ENCODE measurements at regions not wholly inside any gene's neighbourhood (a gene's known extent, or its start where the extent isn't known, plus 50 kb on each side); places are given as distances from the start of the nearest gene placed in this dataset.
A peak's percentile ranks its signal among the peaks of the same experiment; 100 is the strongest.

DNA sequence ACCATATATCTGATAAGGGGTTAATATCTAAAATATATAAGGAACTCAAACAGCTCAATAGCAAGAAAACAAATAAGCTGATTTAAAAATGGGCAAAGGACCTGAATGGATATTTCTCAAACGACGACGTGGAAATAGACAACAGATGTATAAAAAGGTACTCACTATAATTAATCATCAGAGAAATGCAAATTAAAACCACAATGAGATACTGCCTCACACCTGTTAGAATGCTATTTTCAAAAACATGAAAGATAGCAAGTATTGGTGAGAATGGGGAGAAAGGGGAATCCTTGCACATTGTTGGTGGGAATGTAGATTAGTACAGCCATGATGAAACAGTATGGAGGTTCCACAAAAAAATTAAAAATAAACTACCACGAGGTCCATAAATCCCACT lies 163.2 kb downstream of the DKK1 start:
- H3K4me3 ChIP-seq (ENCODE audit: low read length) = no peak overlapping the region
- 93% methylated on average over 3 of the region's 4 CpGs for WGBS (ENCODE audit: insufficient coverage, low lambda C conversion rate)
- no peak overlapping the region for H3K27ac ChIP-seq (ENCODE audit: low read length)
- no peaks in the 10 kb centered on the region for H3K36me3 ChIP-seq (ENCODE audit: control insufficient read depth, insufficient read depth, low read length)
- no peaks in the 10 kb centered on the region for H3K27me3 ChIP-seq (ENCODE audit: control insufficient read depth, insufficient read depth, low read length)
- H3K4me1 ChIP-seq (ENCODE audit: control insufficient read depth, insufficient read depth, low read length) = no peaks in the 10 kb centered on the region
- DNase-seq = no peak
- H3K9me3 ChIP-seq (ENCODE audit: control insufficient read depth, low read depth, low read length) = no peaks in the 10 kb centered on the region

DNA sequence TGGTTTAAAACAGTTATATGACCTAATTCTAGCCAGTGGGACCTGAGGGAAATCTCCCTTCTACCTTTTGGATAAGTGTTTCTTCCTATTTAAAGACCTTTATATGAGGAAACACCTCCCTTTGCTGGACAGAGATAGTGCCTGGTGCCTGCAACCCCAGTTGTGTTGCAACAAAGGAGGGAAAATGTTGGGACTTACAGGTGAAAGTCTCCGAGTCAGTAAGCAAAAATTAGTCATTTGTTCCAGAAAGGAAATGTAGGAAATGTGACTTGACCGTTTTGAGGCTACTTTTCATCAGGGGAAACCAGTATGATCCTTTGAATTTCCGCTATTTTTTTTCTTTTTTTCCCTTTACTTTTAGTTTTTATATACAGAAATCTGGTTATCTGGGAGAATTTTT lies 165.5 kb downstream of the DKK1 start:
- Histone ChIP-seq H3K4me3 (ENCODE audit: low read length) (no peak overlapping the region), H3K27me3 (ENCODE audit: control insufficient read depth, insufficient read depth, low read length) (no peaks in the 10 kb centered on the region), H3K27ac (ENCODE audit: low read length) (no peak overlapping the region), H3K9me3 (ENCODE audit: control insufficient read depth, low read depth, low read length) (no peaks in the 10 kb centered on the region), H3K36me3 (ENCODE audit: control insufficient read depth, insufficient read depth, low read length) (no peaks in the 10 kb centered on the region), H3K4me1 (ENCODE audit: control insufficient read depth, insufficient read depth, low read length) (no peaks in the 10 kb centered on the region)
- DNase-seq = no peak
- WGBS (ENCODE audit: insufficient coverage, low lambda C conversion rate) = 84% methylated on average over 2 of the region's 3 CpGs

DNA sequence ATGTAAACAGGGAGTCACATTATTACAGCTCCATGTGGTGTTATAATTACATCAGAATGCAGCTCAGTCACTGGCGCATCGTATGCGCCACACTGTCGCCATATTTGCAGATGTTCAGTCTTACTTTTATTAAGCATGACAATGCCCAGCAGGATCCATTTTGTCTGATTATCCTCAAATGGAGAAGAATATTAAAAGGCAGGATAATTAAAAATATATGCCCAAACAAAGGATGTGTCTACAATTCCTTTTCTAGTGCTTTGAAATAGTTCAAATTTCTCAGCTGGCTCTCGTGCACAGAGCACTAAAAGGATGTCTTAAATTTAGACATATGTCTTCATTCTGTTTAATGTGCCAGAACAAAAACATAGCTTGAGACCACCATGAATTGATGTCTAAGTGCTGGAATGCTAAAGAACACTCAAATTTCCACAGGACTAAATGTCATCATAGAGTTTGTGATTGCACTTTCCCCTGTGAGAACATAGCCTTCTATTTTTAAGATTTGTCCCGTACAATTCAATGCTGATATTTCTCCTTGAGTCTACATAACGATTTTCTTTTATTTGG lies 168.0 kb downstream of the DKK1 start:
- Histone ChIP-seq H3K36me3 (ENCODE audit: control insufficient read depth, insufficient read depth, low read length) (no peaks in the 10 kb centered on the region), H3K4me1 (ENCODE audit: control insufficient read depth, insufficient read depth, low read length) (no peaks in the 10 kb centered on the region), H3K27me3 (ENCODE audit: control insufficient read depth, insufficient read depth, low read length) (no peaks in the 10 kb centered on the region), H3K27ac (ENCODE audit: low read length) (no peak overlapping the region), H3K4me3 (ENCODE audit: low read length) (no peak overlapping the region), H3K9me3 (ENCODE audit: control insufficient read depth, low read depth, low read length) (no peaks in the 10 kb centered on the region)
- no peak for DNase-seq
- WGBS (ENCODE audit: insufficient coverage, low lambda C conversion rate) = 94% methylated on average over 2 of the region's 7 CpGs

DNA sequence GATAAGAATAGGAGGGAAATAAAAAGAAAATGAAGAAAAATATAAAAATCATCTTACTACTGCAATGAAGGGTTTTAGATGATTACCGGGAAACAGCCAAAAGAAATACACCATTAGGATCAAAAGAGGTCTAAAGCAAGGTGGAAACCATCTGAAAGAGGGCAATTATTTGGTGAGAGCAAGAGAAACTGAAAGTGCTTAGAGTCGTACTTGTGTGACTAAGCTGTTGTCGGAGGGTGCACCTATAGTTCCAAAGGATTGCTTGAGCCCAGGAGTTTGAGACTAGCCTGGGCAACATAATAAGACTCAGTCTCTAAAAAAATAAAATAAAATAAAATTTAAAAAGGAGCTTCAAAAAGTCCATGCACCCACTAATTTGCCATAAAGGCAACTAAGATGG lies 169.5 kb downstream of the DKK1 start:
- no peaks in the 10 kb centered on the region for H3K4me1 ChIP-seq (ENCODE audit: control insufficient read depth, insufficient read depth, low read length)
- H3K36me3 ChIP-seq (ENCODE audit: control insufficient read depth, insufficient read depth, low read length) = no peaks in the 10 kb centered on the region
- DNase-seq = no peak
- H3K9me3 ChIP-seq (ENCODE audit: control insufficient read depth, low read depth, low read length) = no peaks in the 10 kb centered on the region
- H3K27me3 ChIP-seq (ENCODE audit: control insufficient read depth, insufficient read depth, low read length) = no peaks in the 10 kb centered on the region
- no peak overlapping the region for H3K4me3 ChIP-seq (ENCODE audit: low read length)
- no peak overlapping the region for H3K27ac ChIP-seq (ENCODE audit: low read length)
- 100% methylated on average over 1 of the region's 3 CpGs for WGBS (ENCODE audit: insufficient coverage, low lambda C conversion rate)

DNA sequence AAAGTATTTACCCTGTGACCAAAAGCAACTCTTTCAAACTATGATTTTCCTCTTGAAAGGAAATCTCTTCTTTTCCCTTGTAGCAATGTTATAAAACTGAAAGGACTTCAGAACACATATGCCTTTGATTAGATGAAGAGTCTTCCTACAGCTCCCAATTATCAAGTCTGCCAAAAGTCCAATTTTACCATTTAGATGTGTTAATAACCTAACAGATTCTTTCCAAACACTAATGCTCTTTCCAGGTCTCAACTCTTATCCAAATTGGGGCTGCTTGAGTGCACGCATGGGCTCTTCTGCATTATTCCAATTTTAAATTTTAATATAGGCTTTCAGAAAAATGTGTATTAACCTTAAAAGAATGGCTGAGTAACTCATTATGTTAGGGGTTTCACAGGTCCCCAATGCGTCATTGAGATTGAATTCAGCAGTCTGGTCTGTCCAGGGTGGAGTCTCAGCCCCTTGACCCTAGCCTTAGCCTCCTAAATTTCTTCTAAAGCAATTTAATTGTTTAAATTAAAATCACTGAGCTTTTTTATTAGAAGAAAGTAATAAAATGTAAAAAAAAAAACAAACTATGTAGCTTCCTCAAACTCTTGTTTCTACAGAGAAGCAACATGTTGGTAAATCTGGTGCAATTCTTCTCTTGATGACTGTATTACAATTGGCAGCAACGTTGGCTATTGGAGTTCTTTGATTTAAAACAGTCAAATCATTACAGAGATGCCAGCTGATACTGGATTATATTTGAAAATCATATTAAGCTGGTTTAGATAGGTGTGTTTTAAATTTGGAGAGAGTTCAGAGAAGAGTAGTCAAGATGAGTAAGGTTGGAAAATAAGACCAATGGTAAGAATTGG lies 170.4 kb downstream of the DKK1 start:
- Histone ChIP-seq H3K27me3 (ENCODE audit: control insufficient read depth, insufficient read depth, low read length) (no peaks in the 10 kb centered on the region), H3K9me3 (ENCODE audit: control insufficient read depth, low read depth, low read length) (no peaks in the 10 kb centered on the region), H3K4me1 (ENCODE audit: control insufficient read depth, insufficient read depth, low read length) (no peaks in the 10 kb centered on the region), H3K36me3 (ENCODE audit: control insufficient read depth, insufficient read depth, low read length) (no peaks in the 10 kb centered on the region), H3K27ac (ENCODE audit: low read length) (no peak overlapping the region), H3K4me3 (ENCODE audit: low read length) (no peak overlapping the region)
- DNase-seq = no peak
- WGBS (ENCODE audit: insufficient coverage, low lambda C conversion rate) = 100% methylated on average over 1 of the region's 3 CpGs

DNA sequence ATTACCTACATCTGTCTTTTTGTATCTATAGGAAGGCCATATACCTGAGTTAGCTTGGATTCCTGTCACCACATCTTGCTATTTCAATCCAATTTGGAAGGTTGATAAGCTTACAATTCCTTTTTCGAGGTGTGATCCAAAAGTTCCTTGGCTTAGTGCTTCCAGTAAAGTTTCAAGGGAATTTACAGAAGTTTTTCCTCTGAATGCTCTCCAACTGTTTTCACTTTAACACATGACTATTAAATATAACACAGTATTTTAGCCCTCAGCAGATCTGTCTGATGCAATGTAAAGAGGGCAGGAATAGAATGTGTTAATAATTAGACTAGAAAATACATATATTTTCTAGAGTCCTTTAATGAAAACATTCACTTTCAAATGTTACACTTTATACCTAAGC lies 171.4 kb downstream of the DKK1 start:
- WGBS (ENCODE audit: insufficient coverage, low lambda C conversion rate) = no CpG with 5 or more reads among the region's 1 CpG
- H3K9me3 ChIP-seq (ENCODE audit: control insufficient read depth, low read depth, low read length) = no peaks in the 10 kb centered on the region
- DNase-seq = no peak

DNA sequence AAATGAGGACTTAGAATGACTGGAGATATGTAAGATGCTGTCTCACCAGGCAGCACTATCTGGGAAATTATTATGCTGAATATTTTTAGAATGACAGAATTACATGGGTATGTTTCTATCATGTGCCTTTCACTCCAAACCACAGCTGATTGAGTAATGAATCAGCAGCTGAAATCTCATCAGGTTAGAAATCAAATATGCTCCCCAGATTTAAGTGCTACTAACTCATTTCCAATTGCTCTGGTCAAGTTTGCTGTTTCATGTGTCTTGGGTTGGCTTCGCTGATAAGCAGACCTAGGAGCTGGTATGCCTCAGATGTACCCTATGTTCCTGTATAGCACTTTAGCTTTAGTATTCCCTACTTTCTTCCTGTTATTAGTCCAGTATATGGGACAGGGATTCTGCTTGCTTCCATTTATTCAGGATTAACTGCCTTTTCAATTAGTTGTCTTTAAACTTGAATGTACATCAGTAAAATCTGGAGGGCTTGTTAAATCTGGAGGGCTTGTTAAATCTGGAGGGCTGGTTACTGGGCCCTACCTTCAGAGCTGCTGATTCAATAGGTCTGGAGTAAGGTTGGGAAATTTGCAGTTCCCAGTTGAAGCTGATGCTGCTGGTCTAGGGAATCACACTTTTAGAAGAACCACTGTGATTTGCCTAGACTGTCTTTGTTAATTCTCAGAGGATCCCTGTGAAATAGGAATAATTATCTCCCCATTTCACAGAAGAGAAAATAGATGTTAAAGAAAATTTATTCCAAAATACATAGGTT lies 172.9 kb downstream of the DKK1 start:
- no peak for DNase-seq

More for the DNA sequence above, 171.4 kb downstream of the DKK1 start:
- no peak overlapping the region for H3K27ac ChIP-seq (ENCODE audit: low read length)
- H3K36me3 ChIP-seq (ENCODE audit: control insufficient read depth, insufficient read depth, low read length) = no peaks in the 10 kb centered on the region
- no peaks in the 10 kb centered on the region for H3K27me3 ChIP-seq (ENCODE audit: control insufficient read depth, insufficient read depth, low read length)
- H3K4me1 ChIP-seq (ENCODE audit: control insufficient read depth, insufficient read depth, low read length) = no peaks in the 10 kb centered on the region
- no peak overlapping the region for H3K4me3 ChIP-seq (ENCODE audit: low read length)

DNA sequence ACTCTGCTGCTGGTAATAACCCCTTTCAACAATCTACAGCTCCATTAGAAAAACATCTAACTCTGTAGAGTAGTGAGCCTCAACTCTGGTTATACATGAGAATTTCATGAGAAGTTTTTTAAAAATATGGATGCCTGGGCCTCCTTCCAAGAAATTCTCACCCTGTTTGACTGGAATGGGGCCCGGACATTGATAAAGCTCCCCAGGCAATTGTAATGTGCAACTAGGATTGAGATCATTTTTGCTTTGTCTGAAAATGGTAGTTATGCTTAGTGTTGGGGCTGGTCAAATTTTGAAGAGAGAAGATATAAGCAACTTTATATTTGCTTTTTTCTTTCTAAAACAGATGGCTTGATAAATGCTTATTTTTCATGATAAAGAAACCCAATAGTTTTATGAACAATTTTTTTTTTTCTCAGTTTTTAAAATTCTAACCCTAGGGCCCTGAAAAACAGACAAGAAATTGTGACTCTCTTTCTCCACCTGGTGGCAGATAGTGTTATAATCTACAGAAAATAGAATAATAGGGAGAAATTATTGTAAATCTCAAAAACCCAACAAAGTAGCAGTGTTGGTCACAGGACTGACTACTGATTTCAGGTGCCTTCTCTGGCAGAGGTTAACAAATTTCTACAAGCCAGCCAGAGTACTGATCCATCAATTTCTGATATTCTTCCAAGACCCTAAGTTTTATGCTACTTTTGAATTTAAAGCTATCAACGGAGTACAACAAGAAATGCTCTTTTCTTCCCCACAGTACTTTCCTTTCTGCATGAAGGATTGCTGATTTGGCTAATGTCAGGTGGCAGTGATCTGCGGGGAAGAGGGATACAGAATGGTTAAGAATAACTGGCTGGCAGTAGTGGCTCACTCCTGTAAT lies 174.8 kb downstream of the DKK1 start:
- Histone ChIP-seq H3K27ac (ENCODE audit: low read length) (no peak overlapping the region), H3K4me1 (ENCODE audit: control insufficient read depth, insufficient read depth, low read length) (no peaks in the 10 kb centered on the region), H3K4me3 (ENCODE audit: low read length) (no peak overlapping the region), H3K27me3 (ENCODE audit: control insufficient read depth, insufficient read depth, low read length) (no peaks in the 10 kb centered on the region), H3K9me3 (ENCODE audit: control insufficient read depth, low read depth, low read length) (no peaks in the 10 kb centered on the region), H3K36me3 (ENCODE audit: control insufficient read depth, insufficient read depth, low read length) (no peaks in the 10 kb centered on the region)
- no CpG with 5 or more reads among the region's 3 CpGs for WGBS (ENCODE audit: insufficient coverage, low lambda C conversion rate)
- DNase-seq = peak in 1 of 2 donors; percentile 2

More for the DNA sequence above, 172.9 kb downstream of the DKK1 start:
- no peak overlapping the region for H3K4me3 ChIP-seq (ENCODE audit: low read length)
- no peaks in the 10 kb centered on the region for H3K27me3 ChIP-seq (ENCODE audit: control insufficient read depth, insufficient read depth, low read length)
- H3K27ac ChIP-seq (ENCODE audit: low read length) = no peak overlapping the region
- no peaks in the 10 kb centered on the region for H3K4me1 ChIP-seq (ENCODE audit: control insufficient read depth, insufficient read depth, low read length)
- no peaks in the 10 kb centered on the region for H3K9me3 ChIP-seq (ENCODE audit: control insufficient read depth, low read depth, low read length)
- no CpG with 5 or more reads among the region's 1 CpG for WGBS (ENCODE audit: insufficient coverage, low lambda C conversion rate)
- no peaks in the 10 kb centered on the region for H3K36me3 ChIP-seq (ENCODE audit: control insufficient read depth, insufficient read depth, low read length)

DNA sequence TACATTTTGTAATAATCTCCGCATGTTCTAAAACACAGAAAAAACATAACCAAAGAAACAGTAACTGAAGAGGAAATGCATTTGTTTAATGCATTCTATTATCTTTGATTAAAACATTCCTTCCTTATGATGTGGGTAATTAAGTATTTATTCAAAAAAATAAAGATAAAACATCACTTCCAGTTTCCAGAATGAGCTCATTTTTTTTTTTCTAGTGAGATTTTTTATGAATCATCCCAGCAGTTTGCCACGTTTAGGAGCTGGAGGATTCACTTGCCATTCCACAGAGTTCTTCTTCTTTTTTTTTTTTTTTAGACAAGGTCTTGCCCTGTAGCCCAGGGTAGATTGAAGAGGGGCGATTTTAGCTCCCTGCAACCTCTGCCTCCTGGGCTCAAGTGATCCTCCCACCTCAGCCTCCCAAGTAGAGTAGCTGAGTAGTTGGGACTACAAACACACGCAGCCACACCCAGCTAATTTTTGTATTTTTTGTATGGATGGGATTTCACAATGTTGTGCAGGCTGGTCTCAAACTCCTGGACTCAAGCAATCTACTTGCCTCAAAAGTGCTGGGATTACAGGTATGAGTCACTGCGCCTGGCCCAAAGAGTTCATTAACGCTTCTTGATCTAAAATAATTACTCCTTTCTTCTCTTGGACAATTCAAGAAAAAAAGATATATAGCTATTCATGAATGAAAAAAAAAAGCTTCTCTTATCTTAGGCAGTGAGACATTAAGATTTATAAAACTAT lies 177.3 kb downstream of the DKK1 start:
- H3K27me3 ChIP-seq (ENCODE audit: control insufficient read depth, insufficient read depth, low read length) = no peaks in the 10 kb centered on the region
- no peaks in the 10 kb centered on the region for H3K36me3 ChIP-seq (ENCODE audit: control insufficient read depth, insufficient read depth, low read length)
- H3K9me3 ChIP-seq (ENCODE audit: control insufficient read depth, low read depth, low read length) = no peaks in the 10 kb centered on the region
- H3K27ac ChIP-seq (ENCODE audit: low read length) = no peak overlapping the region
- DNase-seq = no peak
- 100% methylated on average over 2 of the region's 6 CpGs for WGBS (ENCODE audit: insufficient coverage, low lambda C conversion rate)
- H3K4me3 ChIP-seq (ENCODE audit: low read length) = no peak overlapping the region
- H3K4me1 ChIP-seq (ENCODE audit: control insufficient read depth, insufficient read depth, low read length) = no peaks in the 10 kb centered on the region

Data from large intestine (tissue), 3 donors.